PC-3 (cell line): ENCODE measurements at regions not wholly inside any gene's neighbourhood (a gene's known extent, or its start where the extent isn't known, plus 50 kb on each side); places are given as distances from the start of the nearest gene placed in this dataset.

Source experiments
- CTCF ChIP-seq: fragments of 300-600 bp; sonication (generic); conservative IDR thresholded peaks from 2 replicates; pipeline ENCODE4 v1.5.1; 2017; ENCODE audit warnings: antibody characterized with exemption, low read depth, mild to moderate bottlenecking, low read length
- EZH2phosphoT487 ChIP-seq: fragments of 300-600 bp; sonication (generic); IDR thresholded peaks from 2 replicates; pipeline ENCODE4 v1.6.1; 2018; ENCODE audit warnings: mild to moderate bottlenecking, antibody characterized with exemption, low read length, borderline replicate concordance

GRCh38 chr5:93072831-93073459 is 508.1 kb downstream of the NR2F1-AS1 start:
- TF ChIP-seq CTCF (no peak), EZH2phosphoT487 (no peak)
